ENCODE measurements at regions not wholly inside any gene's neighbourhood (a gene's known extent, or its start where the extent isn't known, plus 50 kb on each side); places are given as distances from the start of the nearest gene placed in this dataset.

GRCh38 chr3:74287557-74287956 is 326.9 kb downstream of the CNTN3 start:
- TF ChIP-seq POLR2AphosphoS5 (IDR thresholded peaks at IDR 0.05; ENCODE audit: low read depth, low read length) (no peak), POLR2A (IDR thresholded peaks at IDR 0.05; ENCODE audit: low read depth, low read length) (no peak)

All from GM12891 (cell line).